AG04450 (cell line): ENCODE measurements at regions not wholly inside any gene's neighbourhood (a gene's known extent, or its start where the extent isn't known, plus 50 kb on each side); places are given as distances from the start of the nearest gene placed in this dataset.
"Not testable (repeated sequence)": the region's sequence is repeated elsewhere in the genome, so short reads cannot be mapped to it uniquely, and the experiment has no call there.

Experiments
- CTCF ChIA-PET: fragments of 300-600, 350-600 bp; formaldehyde crosslinking; extraction: SDS; loops from one replicate; lab custom pipeline; 2022; ENCODE audit warnings: antibody characterized with exemption, inconsistent platforms; lab: Charles Lee
- POLR2A ChIA-PET: fragments of 350-600 bp; formaldehyde crosslinking; extraction: SDS; loops from one replicate; lab custom pipeline; 2021; ENCODE audit warnings: antibody characterized with exemption, inconsistent platforms; lab: Yijun Ruan, JAX
- DNase-seq: peaks from one replicate; pipeline ENCODE4 v3.0.0-alpha.2; 2011; ENCODE audit warnings: low read depth, low spot score
- H3K27ac ChIP-seq: one replicate; pipeline ENCODE4 v1.5.1; 2012; ENCODE audit warnings: low read depth, low read length, control low read depth
- H3K27me3 ChIP-seq: one replicate; pipeline ENCODE4 v1.6.0; 2012; ENCODE audit warnings: low read length; ENCODE audit not compliant: control insufficient read depth, insufficient read depth
- H3K4me3 ChIP-seq: 2 replicates; pipeline ENCODE4 v1.5.1; 2011; ENCODE audit warnings: mild to moderate bottlenecking, low read depth, low read length, control low read depth
- H3K9me3 ChIP-seq: 2 replicates; pipeline ENCODE4 v1.5.1; 2012; ENCODE audit warnings: low read length; ENCODE audit not compliant: control insufficient read depth, insufficient read depth
- CTCF ChIP-seq: IDR thresholded peaks from 2 replicates; pipeline ENCODE4 v1.5.1; 2011; ENCODE audit warnings: low read depth, low read length, control low read depth, inconsistent platforms

DNA sequence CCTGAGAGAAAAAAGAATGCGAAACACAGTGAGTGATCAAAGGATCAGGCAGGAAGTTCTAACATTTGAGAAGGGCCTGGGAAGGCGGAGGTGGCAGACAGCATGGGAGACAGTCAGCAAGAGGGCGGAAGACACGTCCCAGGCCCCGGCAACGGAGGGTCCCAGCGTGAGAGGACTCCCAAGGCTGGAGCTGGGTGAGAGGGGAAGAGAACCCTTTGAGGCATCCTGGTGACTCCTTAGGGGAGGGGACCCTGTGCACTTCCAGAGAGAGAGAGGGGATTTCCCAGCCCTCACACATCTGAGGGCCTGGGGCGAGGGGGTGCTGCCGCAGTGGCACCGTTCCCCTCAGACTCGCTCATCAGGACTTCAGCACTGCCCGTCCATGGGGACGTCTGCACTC, 133.4 kb downstream of the RTP5 start:
- DNase-seq, result no peak
- Histone ChIP-seq H3K4me3 (no peak overlapping the region), H3K9me3 (peaks cover 33% of the 10 kb centered on the region), H3K27ac (no peak overlapping the region), H3K27me3 (peaks cover 13% of the 10 kb centered on the region)
- no peak for TF ChIP-seq CTCF
- ChIA-PET CTCF (no interaction called here), POLR2A (no interaction called here)

- H3K27ac ChIP-seq, result no peak overlapping the region
- POLR2A ChIA-PET, result no interaction called here
- peaks cover 9% of the 10 kb centered on the region for H3K27me3 ChIP-seq
- CTCF ChIA-PET, result no interaction called here
- no peak for DNase-seq
- no peak overlapping the region for H3K4me3 ChIP-seq
- peaks cover 38% of the 10 kb centered on the region for H3K9me3 ChIP-seq
- TF ChIP-seq CTCF, result no peak
Observed at GRCh38 chr2:242004223-242004901, 134.8 kb downstream of the RTP5 start.

DNA sequence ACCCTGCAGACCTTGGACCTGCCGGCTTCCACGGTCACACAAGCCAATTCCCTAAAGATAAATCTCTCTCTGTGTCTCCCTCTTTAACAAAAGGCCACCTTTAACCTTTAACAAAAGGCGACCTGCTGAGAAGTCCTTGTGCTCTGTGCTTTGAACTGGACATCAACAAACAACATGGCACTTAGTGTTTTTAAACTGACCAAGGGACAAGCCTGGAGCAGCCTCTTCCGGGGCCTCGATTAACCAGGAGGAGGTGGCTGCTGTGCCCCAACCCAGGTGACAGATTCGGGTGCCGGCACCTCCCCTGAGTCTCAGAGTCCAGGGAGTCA, 135.3 kb downstream of the RTP5 start:
- Histone ChIP-seq H3K4me3 (no peak overlapping the region), H3K27ac (no peak overlapping the region), H3K9me3 (peaks cover 40% of the 10 kb centered on the region), H3K27me3 (peaks cover 9% of the 10 kb centered on the region)
- ChIA-PET POLR2A (no interaction called here), CTCF (no interaction called here)
- no peak for DNase-seq
- no peak for TF ChIP-seq CTCF

- H3K4me3 ChIP-seq, H3K27ac ChIP-seq, DNase-seq, H3K27me3 ChIP-seq, POLR2A ChIA-PET, CTCF ChIA-PET: not testable (repeated sequence)
- peaks cover 41% of the 10 kb centered on the region for H3K9me3 ChIP-seq
Observed at GRCh38 chr2:242006091-242006634, 136.6 kb downstream of the RTP5 start.

DNA sequence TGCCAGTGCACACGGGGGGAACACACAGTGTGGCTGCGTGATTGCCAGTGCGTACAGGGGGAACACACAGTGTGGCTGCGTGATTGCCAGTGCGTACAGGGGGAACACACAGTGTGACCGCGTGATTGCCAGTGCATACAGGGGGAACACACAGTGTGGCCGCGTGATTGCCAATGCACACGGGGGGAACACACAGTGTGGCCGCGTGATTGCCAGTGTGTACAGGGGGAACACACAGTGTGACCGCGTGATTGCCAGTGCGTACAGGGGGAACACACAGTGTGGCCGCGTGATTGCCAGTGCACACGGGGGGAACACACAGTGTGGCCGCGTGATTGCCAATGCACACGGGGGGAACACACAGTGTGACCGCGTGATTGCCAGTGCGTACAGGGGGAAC, 139.4 kb downstream of the RTP5 start:
- DNase-seq, H3K27ac ChIP-seq, POLR2A ChIA-PET, H3K27me3 ChIP-seq, H3K4me3 ChIP-seq, CTCF ChIA-PET: not testable (repeated sequence)
- peaks cover 40% of the 10 kb centered on the region for H3K9me3 ChIP-seq

DNA sequence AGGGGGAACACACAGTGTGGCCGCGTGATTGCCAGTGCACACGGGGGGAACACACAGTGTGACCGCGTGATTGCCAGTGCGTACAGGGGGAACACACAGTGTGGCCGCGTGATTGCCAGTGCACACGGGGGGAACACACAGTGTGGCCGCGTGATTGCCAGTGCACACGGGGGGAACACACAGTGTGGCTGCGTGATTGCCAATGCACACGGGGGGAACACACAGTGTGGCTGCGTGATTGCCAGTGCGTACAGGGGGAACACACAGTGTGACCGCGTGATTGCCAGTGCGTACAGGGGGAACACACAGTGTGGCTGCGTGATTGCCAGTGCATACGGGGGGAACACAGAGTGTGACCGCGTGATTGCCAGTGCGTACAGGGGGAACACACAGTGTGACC, 140.3 kb downstream of the RTP5 start:
- POLR2A ChIA-PET, result not testable (repeated sequence)

GRCh38 chr2:242010252-242011166, 141.0 kb downstream of the RTP5 start:
- H3K4me3 ChIP-seq, POLR2A ChIA-PET, H3K27ac ChIP-seq, H3K27me3 ChIP-seq, DNase-seq, CTCF ChIA-PET: not testable (repeated sequence)
- peaks cover 27% of the 10 kb centered on the region for H3K9me3 ChIP-seq

More for the DNA sequence above, 140.3 kb downstream of the RTP5 start:
- H3K4me3 ChIP-seq, H3K27me3 ChIP-seq, CTCF ChIA-PET, DNase-seq, H3K27ac ChIP-seq: not testable (repeated sequence)
- H3K9me3 ChIP-seq, result peaks cover 30% of the 10 kb centered on the region
